OCI-LY7 (cell line): ENCODE measurements at regions not wholly inside any gene's neighbourhood (a gene's known extent, or its start where the extent isn't known, plus 50 kb on each side); places are given as distances from the start of the nearest gene placed in this dataset.

Experiments
- BruUV-seq: library from RNA; stranded (reverse); fragments of 400-500 nt; replicated peaks from 2 replicates; lab custom pipeline; 2021; lab: Mats Ljungman, UMichigan
- CTCF ChIA-PET: fragments of 300-600 bp; sonication (Branson Sonifier 250); formaldehyde crosslinking; loops from one replicate; lab custom pipeline; 2022; ENCODE audit warnings: antibody characterized with exemption; ENCODE audit not compliant: unreplicated experiment; lab: Charles Lee
- POLR2A ChIA-PET: fragments of 300-600 bp; sonication (Branson Sonifier 250); formaldehyde crosslinking; loops from one replicate; lab custom pipeline; 2022; ENCODE audit warnings: antibody characterized with exemption; lab: Charles Lee
- DNase-seq: peaks from one replicate; pipeline ENCODE4 v3.0.0-alpha.2; 2015; ENCODE audit warnings: low spot score
- H2AFZ ChIP-seq: fragments of 200-600 bp; sonication (generic), shearing (Covaris generic); 2 replicates; pipeline ENCODE4 v1.6.1; 2014; ENCODE audit warnings: mild to moderate bottlenecking, antibody characterized with exemption, low read length, moderate library complexity
- H3K27ac ChIP-seq: fragments of 200-600 bp; sonication (generic); 2 replicates; pipeline ENCODE4 v1.5.1; 2014; ENCODE audit warnings: mixed run types, low read depth, mild to moderate bottlenecking, moderate library complexity, low read length, inconsistent platforms; ENCODE audit not compliant: poor library complexity, severe bottlenecking
- H3K36me3 ChIP-seq: fragments of 200-600 bp; sonication (generic); 2 replicates; pipeline ENCODE4 v1.6.1; 2014; ENCODE audit warnings: mild to moderate bottlenecking, antibody characterized with exemption, low read length, moderate library complexity, mixed read lengths; ENCODE audit not compliant: insufficient read depth
- H3K4me1 ChIP-seq: fragments of 200-600 bp; sonication (generic); 2 replicates; pipeline ENCODE4 v1.5.1; 2014; ENCODE audit warnings: mild to moderate bottlenecking, low read length; ENCODE audit not compliant: insufficient read depth, poor library complexity, severe bottlenecking
- H3K4me2 ChIP-seq: fragments of 200-600 bp; sonication (generic); 2 replicates; pipeline ENCODE4 v1.6.1; 2014; ENCODE audit warnings: mild to moderate bottlenecking, low read length
- H3K4me3 ChIP-seq: fragments of 200-600 bp; sonication (generic); 2 replicates; pipeline ENCODE4 v1.5.1; 2014; ENCODE audit warnings: mild to moderate bottlenecking, low read depth, low read length; ENCODE audit not compliant: poor library complexity, severe bottlenecking
- H3K79me2 ChIP-seq: fragments of 200-600 bp; sonication (generic); 2 replicates; pipeline ENCODE4 v1.6.1; 2016; ENCODE audit warnings: low read depth, mild to moderate bottlenecking, low read length, moderate library complexity, mixed read lengths; ENCODE audit not compliant: insufficient read depth
- H3K9me2 ChIP-seq: fragments of 200-600 bp; sonication (generic); 2 replicates; pipeline ENCODE4 v1.6.1; 2016; ENCODE audit warnings: mild to moderate bottlenecking, low read length, mixed read lengths; ENCODE audit not compliant: insufficient read depth
- H3K9me3 ChIP-seq: fragments of 200-600 bp; sonication (generic); 2 replicates; pipeline ENCODE4 v1.6.1; 2014; ENCODE audit warnings: mild to moderate bottlenecking, mixed run types, low read length, mixed read lengths
- H4K20me1 ChIP-seq: fragments of 200-600 bp; sonication (generic); 2 replicates; pipeline ENCODE4 v1.6.1; 2014; ENCODE audit warnings: mild to moderate bottlenecking, antibody characterized with exemption, low read length, moderate library complexity, mixed read lengths; ENCODE audit not compliant: insufficient read depth
- EZH2phosphoT487 ChIP-seq: fragments of 200-600 bp; sonication (generic); IDR thresholded peaks from 2 replicates; pipeline ENCODE4 v1.6.1; 2018; ENCODE audit warnings: low read depth, borderline replicate concordance, mild to moderate bottlenecking, mixed run types, antibody characterized with exemption, low read length, moderate library complexity, mixed read lengths
- intact Hi-C: fragments of 100-400 bp; cut with micrococcal nuclease; formaldehyde crosslinking; loops from one replicate; pipeline ENCODE4 v1.10.0; 2022; ENCODE audit not compliant: unreplicated experiment
- TF ChIP-seq, protein P1 (sequence below): fragments of 200-600 bp; sonication (generic); conservative IDR thresholded peaks from 2 replicates; pipeline ENCODE4 v1.5.1; 2014; ENCODE audit warnings: mild to moderate bottlenecking, antibody characterized with exemption, low read length, moderate library complexity, mixed read lengths

DNA sequence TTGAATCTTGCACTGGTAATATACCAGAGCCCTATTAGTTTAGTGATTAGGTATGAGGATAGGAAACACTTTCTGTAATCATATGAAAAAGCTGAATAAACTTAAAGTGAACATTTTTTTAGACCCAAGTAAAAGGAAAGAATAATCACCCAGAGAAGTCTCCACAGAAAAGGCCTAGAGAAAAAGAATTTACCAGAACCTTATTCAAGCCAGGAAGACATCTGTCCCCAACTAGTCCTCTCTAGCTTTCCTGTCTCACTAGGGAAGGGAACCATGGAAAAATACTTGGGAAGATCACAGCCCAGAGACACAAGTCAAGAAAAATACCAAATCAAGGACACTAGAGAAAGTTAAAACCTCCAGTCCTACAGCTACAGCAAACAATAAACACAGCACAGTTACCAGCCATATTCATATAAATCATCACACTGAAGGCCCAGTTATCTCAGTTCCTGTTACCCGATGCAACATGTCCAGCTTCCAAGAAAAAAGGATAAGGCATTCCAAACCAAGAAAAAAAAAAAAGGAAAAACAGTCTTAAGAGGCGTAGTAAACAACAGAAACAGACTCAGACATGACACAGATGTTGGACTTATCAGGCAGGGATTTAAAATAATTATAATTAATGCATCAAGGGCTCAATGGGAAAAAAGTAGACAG, 461.5 kb downstream of the IRS1 start:
- intact Hi-C loops: no loop called here
- ChIA-PET CTCF (no interaction called here), POLR2A (no interaction called here)
- no peak overlapping the region for H3K4me3 ChIP-seq
- no peaks in the 10 kb centered on the region for H4K20me1 ChIP-seq
- no peak overlapping the region for H3K4me2 ChIP-seq
- no peaks in the 10 kb centered on the region for H3K4me1 ChIP-seq
- H2AFZ ChIP-seq: no peak overlapping the region
- DNase-seq: no peak
- TF ChIP-seq EZH2phosphoT487: no peak
- TF ChIP-seq, protein P1, sequence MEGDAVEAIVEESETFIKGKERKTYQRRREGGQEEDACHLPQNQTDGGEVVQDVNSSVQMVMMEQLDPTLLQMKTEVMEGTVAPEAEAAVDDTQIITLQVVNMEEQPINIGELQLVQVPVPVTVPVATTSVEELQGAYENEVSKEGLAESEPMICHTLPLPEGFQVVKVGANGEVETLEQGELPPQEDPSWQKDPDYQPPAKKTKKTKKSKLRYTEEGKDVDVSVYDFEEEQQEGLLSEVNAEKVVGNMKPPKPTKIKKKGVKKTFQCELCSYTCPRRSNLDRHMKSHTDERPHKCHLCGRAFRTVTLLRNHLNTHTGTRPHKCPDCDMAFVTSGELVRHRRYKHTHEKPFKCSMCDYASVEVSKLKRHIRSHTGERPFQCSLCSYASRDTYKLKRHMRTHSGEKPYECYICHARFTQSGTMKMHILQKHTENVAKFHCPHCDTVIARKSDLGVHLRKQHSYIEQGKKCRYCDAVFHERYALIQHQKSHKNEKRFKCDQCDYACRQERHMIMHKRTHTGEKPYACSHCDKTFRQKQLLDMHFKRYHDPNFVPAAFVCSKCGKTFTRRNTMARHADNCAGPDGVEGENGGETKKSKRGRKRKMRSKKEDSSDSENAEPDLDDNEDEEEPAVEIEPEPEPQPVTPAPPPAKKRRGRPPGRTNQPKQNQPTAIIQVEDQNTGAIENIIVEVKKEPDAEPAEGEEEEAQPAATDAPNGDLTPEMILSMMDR: no peak
- H3K9me2 ChIP-seq: no peaks in the 10 kb centered on the region
- no peaks in the 10 kb centered on the region for H3K79me2 ChIP-seq
- H3K27ac ChIP-seq: no peak overlapping the region
- no TSS peak for BruUV-seq
- H3K9me3 ChIP-seq: no peaks in the 10 kb centered on the region
- no peaks in the 10 kb centered on the region for H3K36me3 ChIP-seq

DNA sequence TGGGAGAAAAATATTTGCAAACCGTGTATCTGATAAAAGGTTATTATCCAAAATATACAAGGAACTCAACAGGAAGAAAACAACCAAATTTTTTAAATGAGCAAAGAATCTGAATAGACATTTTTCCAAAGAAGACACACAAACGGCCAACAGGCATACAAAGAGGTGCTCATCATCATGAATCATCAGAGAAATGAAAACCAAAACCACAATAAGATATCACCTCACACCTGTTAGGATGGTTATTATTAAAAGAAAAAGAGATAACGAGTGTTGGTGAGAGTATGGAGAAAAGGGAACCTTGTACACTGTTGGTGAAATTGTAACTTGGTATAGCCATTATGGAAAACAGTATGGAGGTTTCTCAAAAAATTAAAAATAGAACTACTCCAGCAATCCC, 463.3 kb downstream of the IRS1 start:
- H4K20me1 ChIP-seq: no peaks in the 10 kb centered on the region
- intact Hi-C loops: no loop called here
- DNase-seq: no peak
- ChIA-PET CTCF (no interaction called here), POLR2A (no interaction called here)
- no peaks in the 10 kb centered on the region for H3K36me3 ChIP-seq
- TF ChIP-seq, protein P1: no peak
- TF ChIP-seq EZH2phosphoT487: no peak
- H3K4me1 ChIP-seq: no peaks in the 10 kb centered on the region
- H3K9me3 ChIP-seq: no peaks in the 10 kb centered on the region
- BruUV-seq: no TSS peak
- no peak overlapping the region for H3K4me2 ChIP-seq
- no peak overlapping the region for H3K4me3 ChIP-seq
- H3K79me2 ChIP-seq: no peaks in the 10 kb centered on the region
- no peak overlapping the region for H2AFZ ChIP-seq
- no peak overlapping the region for H3K27ac ChIP-seq
- no peaks in the 10 kb centered on the region for H3K9me2 ChIP-seq

DNA sequence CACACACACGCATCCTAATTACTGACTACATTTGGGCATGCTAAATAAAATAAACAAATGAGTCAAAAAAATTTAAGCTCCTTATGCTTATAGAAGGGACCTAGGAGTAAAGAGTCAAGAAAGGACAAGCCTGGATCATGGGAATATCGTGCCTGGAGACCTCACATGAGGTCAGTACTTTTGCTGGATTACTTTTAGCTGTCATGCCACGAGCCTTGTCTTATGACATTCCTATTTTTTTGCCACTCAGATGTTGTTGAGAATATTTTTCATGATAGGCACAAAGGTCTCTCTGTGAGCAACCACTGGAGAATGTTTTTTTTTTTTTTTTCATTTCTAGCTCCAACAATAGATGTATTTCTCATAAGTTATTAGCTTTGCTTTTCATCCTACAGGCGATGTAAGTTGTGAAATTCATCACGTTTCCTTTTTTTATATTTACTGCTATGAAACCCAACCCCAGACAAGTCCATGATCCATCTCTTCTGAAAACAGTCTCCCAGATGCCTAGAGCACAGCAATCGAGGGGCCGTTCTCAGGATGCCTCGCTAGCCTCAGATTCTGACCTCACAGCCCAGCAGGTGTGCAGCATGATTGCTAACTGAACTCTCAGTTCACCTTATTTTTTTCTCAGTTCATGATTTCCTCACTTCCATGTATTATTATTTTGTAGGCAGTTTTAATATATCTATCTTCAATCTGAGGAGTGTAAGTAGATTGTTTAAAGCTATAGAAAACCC, 464.5 kb downstream of the IRS1 start:
- TF ChIP-seq, protein P1: no peak
- TF ChIP-seq EZH2phosphoT487: no peak
- no peak overlapping the region for H3K4me2 ChIP-seq
- intact Hi-C loops: no loop called here
- no peak overlapping the region for H3K4me3 ChIP-seq
- BruUV-seq: no TSS peak
- no peaks in the 10 kb centered on the region for H3K36me3 ChIP-seq
- H4K20me1 ChIP-seq: no peaks in the 10 kb centered on the region
- no peaks in the 10 kb centered on the region for H3K4me1 ChIP-seq
- H2AFZ ChIP-seq: no peak overlapping the region
- POLR2A ChIA-PET: interaction anchor here (0.7 to 1.6 kb wide), 5 partner anchors 19 to 903 kb away, joined by 3 to 4 read pairs (median 4); no protein-coding TSS in a partner anchor
- H3K27ac ChIP-seq: no peak overlapping the region
- H3K9me3 ChIP-seq: no peaks in the 10 kb centered on the region
- H3K9me2 ChIP-seq: no peaks in the 10 kb centered on the region
- DNase-seq: no peak
- CTCF ChIA-PET: no interaction called here
- no peaks in the 10 kb centered on the region for H3K79me2 ChIP-seq
